NCI-H2107 treated with DMSO at 0.1 percent for 48 hours (cell line): ENCODE measurements at regions not wholly inside any gene's neighbourhood (a gene's known extent, or its start where the extent isn't known, plus 50 kb on each side); places are given as distances from the start of the nearest gene placed in this dataset.

ENCODE experiments used
- DNase-seq: peaks from one replicate; lab custom pipeline; 2025; ENCODE audit not compliant: unreplicated experiment; lab: John Stamatoyannopoulos, UW

GRCh38 chrX:45710081-45710801, 509.6 kb upstream of the DIPK2B start:
- no peak for DNase-seq

GRCh38 chrX:45709381-45709780, 508.7 kb upstream of the DIPK2B start:
- DNase-seq = no peak

DNA sequence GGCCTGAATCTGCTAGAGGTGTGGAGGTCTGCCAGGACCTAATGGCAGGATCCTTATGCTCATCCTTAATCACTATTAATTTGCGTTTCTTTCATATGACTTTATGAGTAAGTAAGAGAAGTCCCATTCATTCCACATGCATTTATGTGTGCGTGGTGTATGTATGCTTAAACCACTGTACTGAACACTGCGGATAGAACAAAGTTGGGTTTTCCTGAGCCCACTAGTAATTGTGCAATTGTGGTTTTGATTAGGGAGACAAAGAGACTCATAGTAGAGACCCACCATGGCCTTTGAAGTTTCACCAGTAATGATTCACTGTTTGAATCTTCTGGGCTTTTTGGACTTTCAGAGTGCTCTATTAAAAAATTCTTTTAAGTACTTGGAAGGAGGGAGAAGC, 498.5 kb upstream of the DIPK2B start:
- no peak for DNase-seq

DNA sequence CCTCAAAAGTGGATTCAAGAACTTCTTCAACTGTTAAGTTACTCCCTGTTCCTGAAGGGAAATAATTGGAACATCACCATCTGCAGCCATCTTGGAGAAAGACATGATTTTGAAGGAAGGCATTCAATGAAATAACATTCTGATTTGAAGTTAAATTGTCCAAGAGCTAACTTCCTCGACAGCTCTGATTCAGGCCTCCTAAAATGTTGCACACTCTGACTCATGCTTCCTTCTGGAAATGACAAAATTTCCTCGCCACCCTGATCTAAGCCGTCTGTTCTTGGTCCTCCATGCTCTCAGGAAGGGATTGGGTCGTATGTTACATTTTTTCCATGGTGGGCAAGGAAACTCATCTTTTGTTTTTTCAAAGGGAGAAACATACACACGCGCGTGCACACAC, 496.9 kb upstream of the DIPK2B start:
- DNase-seq = no peak

- no peak for DNase-seq
Observed at GRCh38 chrX:45696736-45697135, 496.1 kb upstream of the DIPK2B start.

DNA sequence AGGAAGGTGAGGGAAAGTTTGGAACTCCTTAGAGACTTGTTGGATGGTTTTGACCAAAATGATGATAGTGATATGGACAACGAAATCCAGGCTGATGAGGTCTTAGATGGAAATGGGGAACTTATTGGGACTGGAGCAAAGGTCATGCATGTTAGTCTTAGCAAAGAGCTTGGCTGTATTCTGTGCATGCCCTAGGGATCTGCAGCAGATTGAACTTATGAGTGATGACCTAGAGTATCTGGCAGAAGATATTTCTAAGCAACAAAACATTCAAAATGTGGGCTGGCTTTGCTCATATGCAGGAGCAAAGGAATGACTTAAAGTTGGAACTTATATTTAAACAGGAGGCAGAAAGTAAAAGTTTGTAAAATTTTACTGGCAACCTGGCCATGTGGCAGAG, 489.3 kb upstream of the DIPK2B start:
- no peak for DNase-seq

DNA sequence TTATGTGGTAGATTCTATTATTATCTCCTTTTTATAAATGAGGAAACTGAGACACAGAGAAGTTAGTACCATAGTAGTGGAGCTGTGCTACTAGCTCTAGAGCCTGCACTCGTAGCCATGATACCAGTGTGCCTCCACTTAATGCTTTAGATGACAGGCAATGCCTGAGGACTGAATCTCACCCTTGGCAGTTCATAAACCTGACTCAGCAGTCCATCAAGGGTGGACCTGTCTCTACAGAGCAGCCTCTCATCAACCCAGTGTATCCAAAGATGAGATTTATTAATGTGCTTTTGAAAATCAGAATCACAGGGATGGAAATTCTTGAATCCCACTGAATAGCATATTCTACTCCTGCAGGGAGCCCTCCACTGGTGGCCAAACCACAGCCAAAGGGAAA, 483.2 kb upstream of the DIPK2B start:
- DNase-seq = no peak

GRCh38 chrX:45681891-45682290, 481.2 kb upstream of the DIPK2B start:
- DNase-seq = no peak

GRCh38 chrX:45669715-45670340, 469.2 kb upstream of the DIPK2B start:
- no peak for DNase-seq

GRCh38 chrX:45668686-45669443, 468.2 kb upstream of the DIPK2B start:
- DNase-seq = no peak

DNA sequence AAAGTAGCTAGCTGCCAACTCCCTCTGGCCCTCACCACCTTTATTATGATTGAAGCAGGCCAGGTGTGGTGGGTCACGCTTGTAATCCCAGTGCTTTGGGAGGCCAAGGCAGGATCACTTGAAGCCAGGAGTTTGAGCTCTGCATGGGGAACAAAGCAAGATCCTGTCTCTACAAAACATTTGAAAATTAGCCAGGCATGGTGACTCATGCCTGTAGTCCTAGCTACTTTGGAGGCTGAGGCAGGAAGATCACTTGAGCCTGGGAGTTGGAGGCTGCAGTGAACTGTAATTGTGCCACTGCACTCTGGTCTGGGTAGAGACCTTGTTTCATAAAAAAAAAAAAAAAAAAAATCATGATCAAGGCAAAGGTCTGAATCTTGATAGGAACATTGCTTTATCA, 467.0 kb upstream of the DIPK2B start:
- no peak for DNase-seq

GRCh38 chrX:45664727-45665290, 464.1 kb upstream of the DIPK2B start:
- no peak for DNase-seq

- DNase-seq = no peak
Observed at GRCh38 chrX:45660477-45660876, 459.8 kb upstream of the DIPK2B start.

- no peak for DNase-seq
Observed at GRCh38 chrX:45633419-45633818, 432.7 kb upstream of the DIPK2B start.

- no peak for DNase-seq
Observed at GRCh38 chrX:45632506-45632905, 431.8 kb upstream of the DIPK2B start.

DNA sequence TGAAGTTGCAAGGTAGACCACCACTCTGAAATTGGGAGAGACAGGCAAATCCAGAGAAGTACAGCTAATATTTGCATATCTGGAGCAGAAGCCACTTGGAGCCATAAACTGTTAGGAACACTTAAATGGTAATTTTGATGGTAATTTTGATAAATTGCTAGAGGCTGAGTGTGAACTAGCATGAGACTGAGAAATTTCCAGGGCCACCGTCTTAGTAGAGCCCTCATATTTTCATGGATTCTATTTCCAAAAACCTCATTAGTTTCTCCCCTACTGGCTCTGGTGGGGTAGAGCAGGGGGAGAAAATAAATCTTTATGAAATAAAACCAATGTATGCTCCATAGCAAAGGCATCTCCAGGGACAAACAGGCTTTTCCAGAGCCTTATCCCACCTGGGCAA, 429.4 kb upstream of the DIPK2B start:
- no peak for DNase-seq

DNA sequence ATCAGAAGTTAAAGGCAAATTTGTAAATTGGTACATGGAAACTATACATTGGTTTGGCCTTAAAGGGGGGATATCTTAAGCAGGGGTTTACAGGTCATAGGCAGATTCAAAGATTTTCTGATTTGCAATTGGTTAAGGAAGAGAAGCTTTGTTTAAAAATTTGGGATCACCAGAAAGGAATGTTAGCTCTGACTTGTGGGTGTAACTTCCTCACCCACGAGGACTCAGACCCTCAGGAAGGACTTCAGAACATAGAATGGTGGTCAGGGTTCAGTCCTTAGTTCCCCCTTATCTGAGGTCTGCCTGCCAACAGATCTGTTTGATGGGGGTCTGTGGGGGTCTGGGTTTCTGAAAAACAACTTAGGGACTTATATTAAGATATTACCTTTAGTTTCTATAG, 427.4 kb upstream of the DIPK2B start:
- DNase-seq = no peak

DNA sequence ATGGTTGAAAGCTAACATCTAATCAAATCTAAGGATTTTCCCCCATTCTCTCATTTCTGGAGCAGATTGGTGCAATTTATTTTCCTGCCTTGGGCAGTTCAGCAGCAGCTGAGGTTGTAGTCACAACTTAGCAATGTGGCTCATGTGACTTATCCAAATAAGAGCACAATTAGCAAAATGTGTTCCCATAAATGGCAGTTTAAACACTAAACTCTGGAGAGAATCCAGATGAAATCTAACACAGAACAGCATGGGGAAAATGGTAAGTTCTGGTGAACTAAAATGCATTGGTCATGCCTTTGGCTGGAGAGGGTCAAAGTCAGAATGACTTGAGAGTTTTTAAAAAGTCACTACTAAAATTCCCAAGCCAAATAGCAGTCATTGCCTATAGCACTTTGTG, 422.6 kb upstream of the DIPK2B start:
- DNase-seq = no peak

- no peak for DNase-seq
Observed at GRCh38 chrX:45622538-45622937, 421.9 kb upstream of the DIPK2B start.

DNA sequence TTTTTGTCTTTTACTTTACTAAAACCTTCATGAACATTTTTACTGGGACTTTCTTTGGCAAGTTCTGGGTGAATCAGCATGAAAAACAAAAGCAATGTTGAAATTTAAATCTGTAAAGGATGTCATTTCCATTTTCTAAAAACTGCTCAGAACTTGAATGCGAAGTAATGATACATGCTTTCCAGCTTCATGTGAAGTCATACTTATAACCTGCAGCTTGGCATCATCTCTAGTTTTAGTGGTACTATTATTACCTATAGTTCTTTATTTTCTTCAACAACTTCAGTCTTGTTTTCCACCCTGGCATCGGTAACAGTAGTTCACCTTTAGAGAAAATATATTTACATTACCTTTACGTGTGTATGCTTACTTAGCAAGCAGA, 421.4 kb upstream of the DIPK2B start:
- DNase-seq = no peak

GRCh38 chrX:45621376-45622041, 420.8 kb upstream of the DIPK2B start:
- no peak for DNase-seq
